ENCODE measurements at regions not wholly inside any gene's neighbourhood (a gene's known extent, or its start where the extent isn't known, plus 50 kb on each side); places are given as distances from the start of the nearest gene placed in this dataset.
"Not testable (repeated sequence)": the region's sequence is repeated elsewhere in the genome, so short reads cannot be mapped to it uniquely, and the experiment has no call there.

GRCh38 chr1:10942542-10942912 is 69.9 kb upstream of the TARDBP start:
- no peak for DNase-seq

- DNase-seq = no peak
These were observed 69.4 kb upstream of the TARDBP start for GRCh38 chr1:10943041-10943440.

- DNase-seq = no peak
These were observed 68.3 kb upstream of the TARDBP start for GRCh38 chr1:10943991-10944730.

- DNase-seq = no peak
These were observed 66.4 kb upstream of the TARDBP start for GRCh38 chr1:10945991-10946509.

GRCh38 chr1:10947181-10947580 is 65.3 kb upstream of the TARDBP start:
- DNase-seq = no peak

DNA sequence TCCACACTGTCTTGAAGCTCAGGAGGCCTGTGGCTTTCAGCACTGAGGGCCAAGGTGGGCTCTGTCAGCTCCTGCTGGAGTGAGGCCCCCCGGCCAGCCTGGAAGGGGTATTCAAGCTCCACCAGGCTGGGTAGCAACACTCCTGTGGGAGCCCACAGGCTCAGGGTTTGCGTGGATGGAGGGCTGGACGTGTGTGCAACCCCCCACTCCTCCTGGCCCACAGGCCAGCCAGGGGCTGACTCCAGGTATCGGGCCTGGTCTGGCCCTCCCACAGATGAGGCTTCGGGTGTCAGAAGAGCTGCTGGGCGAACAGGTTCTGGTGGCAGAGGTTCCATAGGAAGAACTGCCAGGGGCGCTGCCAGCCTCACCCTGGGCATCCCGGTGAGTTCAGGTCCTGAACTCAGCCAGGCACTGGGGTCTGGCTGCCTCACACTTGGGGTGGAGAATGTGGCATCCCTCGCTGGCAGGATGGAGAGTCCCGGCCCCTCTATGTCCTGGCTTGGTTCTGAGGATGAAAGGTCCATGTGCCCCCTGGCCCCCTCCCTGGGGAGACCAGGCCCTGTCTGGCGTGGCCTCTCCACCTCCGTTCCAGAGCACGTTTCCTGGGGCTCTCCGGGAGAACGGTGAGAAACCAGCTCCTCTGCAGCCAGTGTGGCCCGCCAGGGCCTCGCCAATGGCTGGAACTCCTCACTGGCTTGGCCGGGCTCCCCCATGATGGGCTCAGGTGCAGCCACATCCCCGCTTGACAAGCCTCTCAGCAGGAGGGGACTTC is 64.6 kb upstream of the TARDBP start:
- DNase-seq = no peak

DNA sequence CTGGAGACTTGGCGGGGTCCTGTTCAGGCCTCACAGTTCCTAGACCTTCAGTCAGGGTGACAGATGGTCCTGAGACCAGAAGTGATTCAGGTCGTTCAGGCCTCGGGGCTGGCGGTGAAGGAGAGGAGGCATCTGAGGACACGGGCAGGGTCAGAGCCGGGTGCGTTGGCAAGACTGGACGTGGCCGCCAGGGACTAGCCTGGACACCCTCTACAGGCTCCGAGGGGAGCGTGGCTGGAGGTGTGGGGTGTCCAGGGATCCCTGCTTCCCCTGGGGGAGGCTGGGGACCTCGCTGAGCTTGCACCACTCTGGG is 64.0 kb upstream of the TARDBP start:
- no peak for DNase-seq

DNA sequence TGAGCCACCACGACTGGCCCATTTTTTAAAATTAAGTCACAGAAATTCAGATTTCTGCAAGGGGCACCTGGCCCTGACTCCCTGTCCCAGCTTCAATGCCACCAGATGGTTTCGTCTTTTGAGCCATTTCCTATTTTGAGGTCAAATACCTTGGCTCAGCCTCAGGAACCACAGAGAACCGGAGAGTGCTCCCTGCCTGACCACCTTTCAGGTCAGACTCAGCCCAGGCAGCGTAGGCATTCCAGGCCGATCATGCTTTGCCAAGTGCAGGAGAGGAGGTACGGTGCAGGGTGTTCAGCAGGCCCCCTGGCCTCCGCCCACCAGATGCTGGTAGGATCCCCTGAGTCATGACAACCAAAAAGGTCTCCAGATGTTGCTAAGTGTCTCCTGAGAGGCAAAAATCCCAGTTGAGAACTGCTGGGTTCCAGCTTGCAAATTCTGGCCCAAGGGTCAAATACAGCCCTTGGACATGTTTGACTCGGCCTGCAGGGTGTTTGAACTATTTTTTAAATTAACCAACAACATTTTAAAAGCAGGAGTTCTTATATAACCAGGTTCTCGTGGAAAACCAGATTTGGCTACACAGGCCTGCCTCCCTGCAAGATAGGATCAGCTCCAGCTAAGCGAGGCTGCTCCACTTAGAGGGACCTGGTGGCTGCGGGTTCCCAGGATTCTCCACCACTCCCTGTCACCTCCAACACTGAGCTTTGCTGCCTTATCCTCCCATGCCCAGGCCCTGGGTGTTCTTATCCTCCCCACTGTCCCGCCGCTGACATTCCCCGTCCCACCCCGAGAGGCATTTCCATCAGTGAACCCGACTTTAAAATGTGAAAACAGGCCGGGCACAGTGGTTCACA is 61.9 kb upstream of the TARDBP start:
- DNase-seq = no peak

GRCh38 chr1:10951298-10951697 is 61.2 kb upstream of the TARDBP start:
- DNase-seq = not testable (repeated sequence)

GRCh38 chr1:10951961-10952360 is 60.5 kb upstream of the TARDBP start:
- DNase-seq = no peak

DNA sequence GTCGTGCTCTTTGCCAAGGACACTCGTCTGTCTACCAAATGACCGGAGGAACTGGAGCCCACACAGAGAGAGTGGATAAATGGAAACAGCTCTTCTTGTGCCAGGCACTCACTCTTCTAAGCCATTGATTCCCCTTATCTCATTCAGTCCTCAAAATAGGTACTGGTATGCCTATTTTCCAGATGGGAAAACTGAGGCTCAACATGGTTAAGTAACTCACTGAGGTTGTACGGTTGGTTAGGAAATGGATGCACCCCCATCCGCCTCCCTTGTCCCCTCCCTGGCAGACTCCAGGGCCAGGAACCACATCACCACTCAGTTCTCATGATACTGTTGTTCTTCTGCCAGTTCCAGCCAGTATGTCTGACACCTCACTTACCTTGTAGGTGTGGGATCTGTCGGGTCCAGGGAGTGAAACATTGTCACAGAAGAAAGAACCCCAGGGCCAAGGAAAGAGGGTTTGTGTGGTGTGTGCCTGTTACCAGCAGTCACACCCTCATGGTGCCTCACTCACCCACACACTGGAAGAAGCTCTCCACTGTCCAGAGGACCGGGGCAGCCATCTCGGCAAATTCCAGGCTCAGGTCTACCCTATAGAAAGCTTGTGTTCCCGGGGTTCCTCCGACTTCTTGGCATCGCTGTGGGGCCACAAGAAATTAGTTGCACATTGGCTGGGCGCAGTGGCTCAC is 58.8 kb upstream of the TARDBP start:
- DNase-seq = no peak

DNA sequence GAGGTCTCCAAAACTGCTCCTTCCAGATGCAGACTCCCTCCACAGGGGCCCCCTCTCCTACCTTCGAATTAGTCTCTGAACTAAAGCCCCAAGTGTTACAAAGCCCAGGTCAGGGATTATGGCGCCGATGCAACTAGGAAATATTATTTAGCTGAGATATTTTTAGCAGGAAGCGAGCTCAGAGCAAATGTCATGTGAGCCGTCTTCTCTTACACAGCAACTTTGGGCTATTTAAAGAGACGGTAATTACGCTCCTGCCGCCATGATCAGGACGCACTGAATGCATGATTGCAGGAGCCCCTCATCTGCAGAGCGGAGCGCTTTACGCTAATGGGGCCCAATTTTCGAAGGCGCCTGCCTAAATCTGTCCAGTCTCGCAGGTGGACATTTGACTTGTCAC is 55.3 kb upstream of the TARDBP start:
- no peak for DNase-seq

DNA sequence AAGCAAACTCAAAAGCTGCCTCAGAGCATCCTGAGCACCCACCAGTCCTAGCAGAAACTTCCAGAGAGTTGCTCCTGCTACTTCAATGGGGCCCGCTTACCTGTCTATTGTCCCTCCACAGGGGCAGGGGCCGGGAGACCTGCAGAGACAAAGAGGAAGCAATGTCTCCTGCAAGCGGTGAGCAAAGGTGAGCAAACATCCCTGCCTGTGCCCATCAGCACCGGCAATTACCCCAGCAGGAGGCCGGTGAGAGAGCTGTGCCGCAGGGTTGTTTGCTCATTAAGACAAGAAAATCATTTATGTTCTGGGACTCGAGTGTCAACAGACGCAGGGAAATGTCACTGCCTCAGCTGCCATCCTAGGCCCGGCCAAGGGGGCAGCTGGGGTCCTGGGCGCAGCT is 53.8 kb upstream of the TARDBP start:
- no peak for DNase-seq

- peak; percentile 88 to 92 for DNase-seq
These were observed 51.8 kb upstream of the TARDBP start for GRCh38 chr1:10960411-10961299.

GRCh38 chr1:10961300-10961833 is 51.1 kb upstream of the TARDBP start:
- no peak for DNase-seq

- DNase-seq = no peak
These were observed 50.0 kb upstream of the TARDBP start for GRCh38 chr1:10962483-10962882.

Data from stimulated activated CD4-positive, alpha-beta T cell treated with anti-CD3 and anti-CD28 coated beads, Interleukin-2, amount 100 ng/mL, for 24 hours (primary cell).